ENCODE measurements at regions not wholly inside any gene's neighbourhood (a gene's known extent, or its start where the extent isn't known, plus 50 kb on each side); places are given as distances from the start of the nearest gene placed in this dataset.

DNA sequence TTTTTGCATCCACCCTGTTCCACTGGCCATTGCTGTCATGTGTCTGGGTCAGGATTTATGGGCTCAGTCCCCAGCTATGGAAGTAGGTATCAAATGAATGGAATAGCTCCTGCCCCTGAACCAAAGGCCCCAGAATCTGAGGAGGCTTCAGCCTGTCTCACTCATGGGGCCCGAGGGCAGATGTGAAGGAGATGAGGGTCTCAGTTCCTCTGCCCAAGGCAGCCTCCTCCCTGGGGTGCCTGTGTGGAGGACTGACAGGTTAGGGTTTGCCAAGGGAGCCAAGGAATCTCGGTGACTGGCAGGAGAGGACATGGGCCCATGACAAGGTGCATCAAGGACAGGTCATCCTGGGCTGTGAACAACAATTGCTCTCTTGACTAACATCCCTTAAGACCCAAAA is 70.4 kb downstream of the CPN2 start:
- CTCF ChIA-PET, result no interaction called here
- no peak overlapping the region for H3K27ac Mint-ChIP-seq

DNA sequence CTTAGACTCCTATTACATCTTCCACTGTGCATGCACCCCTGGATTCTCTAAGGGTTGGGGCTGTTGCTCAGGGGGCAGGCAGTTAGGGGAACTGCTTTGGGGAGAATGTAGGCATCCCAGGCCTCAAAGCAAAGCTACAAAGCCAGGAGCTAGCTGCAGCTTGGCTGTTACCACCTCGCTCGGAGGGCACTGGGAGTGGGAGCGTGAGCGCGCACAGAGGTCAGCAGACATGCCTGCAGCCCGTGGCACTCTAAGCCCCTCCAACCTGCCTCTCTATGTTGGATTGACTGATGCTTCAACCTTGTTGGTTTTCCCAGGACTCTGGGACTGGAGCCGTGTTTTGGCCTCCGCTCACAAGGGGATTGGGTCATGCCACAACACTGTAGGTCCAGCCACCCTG is 69.8 kb downstream of the CPN2 start:
- TF ChIP-seq, protein P1, sequence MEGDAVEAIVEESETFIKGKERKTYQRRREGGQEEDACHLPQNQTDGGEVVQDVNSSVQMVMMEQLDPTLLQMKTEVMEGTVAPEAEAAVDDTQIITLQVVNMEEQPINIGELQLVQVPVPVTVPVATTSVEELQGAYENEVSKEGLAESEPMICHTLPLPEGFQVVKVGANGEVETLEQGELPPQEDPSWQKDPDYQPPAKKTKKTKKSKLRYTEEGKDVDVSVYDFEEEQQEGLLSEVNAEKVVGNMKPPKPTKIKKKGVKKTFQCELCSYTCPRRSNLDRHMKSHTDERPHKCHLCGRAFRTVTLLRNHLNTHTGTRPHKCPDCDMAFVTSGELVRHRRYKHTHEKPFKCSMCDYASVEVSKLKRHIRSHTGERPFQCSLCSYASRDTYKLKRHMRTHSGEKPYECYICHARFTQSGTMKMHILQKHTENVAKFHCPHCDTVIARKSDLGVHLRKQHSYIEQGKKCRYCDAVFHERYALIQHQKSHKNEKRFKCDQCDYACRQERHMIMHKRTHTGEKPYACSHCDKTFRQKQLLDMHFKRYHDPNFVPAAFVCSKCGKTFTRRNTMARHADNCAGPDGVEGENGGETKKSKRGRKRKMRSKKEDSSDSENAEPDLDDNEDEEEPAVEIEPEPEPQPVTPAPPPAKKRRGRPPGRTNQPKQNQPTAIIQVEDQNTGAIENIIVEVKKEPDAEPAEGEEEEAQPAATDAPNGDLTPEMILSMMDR (IDR thresholded peaks at IDR 0.05), result no peak
- H3K4me3 Mint-ChIP-seq, result no peak overlapping the region

More for the DNA sequence above, 70.4 kb downstream of the CPN2 start:
- Histone ChIP-seq H3K27me3 (ENCODE audit: control insufficient read depth in 1 of 2, insufficient read depth in 2 of 2, low read length in 2 of 2) (no peaks in the 10 kb centered on the region), H3K9me3 (ENCODE audit: control insufficient read depth in 1 of 2, insufficient read depth in 1 of 2, low read length in 2 of 2) (no peaks in the 10 kb centered on the region), H3K4me3 (ENCODE audit: low read length) (no peak overlapping the region), H3K27ac (ENCODE audit: low read depth in 1 of 2, low read length in 2 of 2) (no peak overlapping the region), H3K4me1 (ENCODE audit: insufficient read depth, low read length) (no peaks in the 10 kb centered on the region), H3K36me3 (ENCODE audit: insufficient read depth, low read length) (no peaks in the 10 kb centered on the region)
- H3K9me3 Mint-ChIP-seq, result no peaks in the 10 kb centered on the region
- TF ChIP-seq, protein P1 (IDR thresholded peaks at IDR 0.05), result no peak
- H3K4me3 Mint-ChIP-seq, result no peak overlapping the region
- POLR2A ChIA-PET, result no interaction called here
- H3K4me1 Mint-ChIP-seq (ENCODE audit: low read depth), result no peaks in the 10 kb centered on the region
- H3K27me3 Mint-ChIP-seq, result no peaks in the 10 kb centered on the region
- no peaks in the 10 kb centered on the region for H3K36me3 Mint-ChIP-seq (ENCODE audit: low read depth)
- DNase-seq (peak in 1 of 14 experiments; percentile 16), ATAC-seq (ENCODE audit: poor library complexity) (no peak)
- intact Hi-C loops (cut with DNase I, micrococcal nuclease), result loop anchor here in 1 of 2 experiments (1.0 kb wide), 1 partner anchor 44 kb away; no protein-coding TSS in a partner anchor

DNA sequence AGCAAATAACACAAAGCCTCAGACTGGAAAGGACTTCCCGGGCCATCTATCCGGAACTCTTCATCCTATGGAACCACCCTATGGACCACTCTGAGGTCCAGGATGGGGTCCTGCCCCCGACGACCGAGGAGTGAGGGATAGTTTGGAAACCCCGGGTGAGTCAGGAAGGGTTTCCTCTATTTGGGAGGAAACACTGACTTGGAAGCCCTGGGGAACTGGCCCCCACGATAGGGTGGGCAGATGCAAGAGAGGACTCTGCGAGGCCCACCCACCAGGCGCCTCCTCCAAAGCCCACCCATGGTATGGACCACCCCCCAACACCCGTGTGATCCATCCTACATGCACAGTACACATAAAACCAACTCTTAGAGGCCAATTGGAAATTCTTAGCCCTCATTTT is 69.4 kb downstream of the CPN2 start:
- TF ChIP-seq, protein P1 (IDR thresholded peaks at IDR 0.05), result no peak
- POLR2A ChIA-PET, result no interaction called here
- no peak overlapping the region for H3K27ac ChIP-seq (ENCODE audit: low read depth in 1 of 2, low read length in 2 of 2)
- H3K4me1 Mint-ChIP-seq (ENCODE audit: low read depth), result no peaks in the 10 kb centered on the region
- peak in 1 of 14 experiments; percentile 20 for DNase-seq
- CTCF ChIA-PET, result no interaction called here
- no peaks in the 10 kb centered on the region for H3K27me3 ChIP-seq (ENCODE audit: control insufficient read depth in 1 of 2, insufficient read depth in 2 of 2, low read length in 2 of 2)
- no peaks in the 10 kb centered on the region for H3K36me3 ChIP-seq (ENCODE audit: insufficient read depth, low read length)
- intact Hi-C loops (cut with DNase I, micrococcal nuclease), result no loop called here
- no peak overlapping the region for H3K27ac Mint-ChIP-seq
- H3K4me3 ChIP-seq (ENCODE audit: low read length), result no peak overlapping the region
- H3K27me3 Mint-ChIP-seq, result no peaks in the 10 kb centered on the region
- no peaks in the 10 kb centered on the region for H3K9me3 Mint-ChIP-seq
- ATAC-seq (ENCODE audit: poor library complexity), result no peak
- H3K9me3 ChIP-seq (ENCODE audit: control insufficient read depth in 1 of 2, insufficient read depth in 1 of 2, low read length in 2 of 2), result no peaks in the 10 kb centered on the region
- no peaks in the 10 kb centered on the region for H3K4me1 ChIP-seq (ENCODE audit: insufficient read depth, low read length)
- no peak overlapping the region for H3K4me3 Mint-ChIP-seq
- no peaks in the 10 kb centered on the region for H3K36me3 Mint-ChIP-seq (ENCODE audit: low read depth)

More for the DNA sequence above, 69.8 kb downstream of the CPN2 start:
- H3K9me3 ChIP-seq (ENCODE audit: control insufficient read depth in 1 of 2, insufficient read depth in 1 of 2, low read length in 2 of 2), result no peaks in the 10 kb centered on the region
- Mint-ChIP-seq H3K4me1 (ENCODE audit: low read depth) (no peaks in the 10 kb centered on the region), H3K9me3 (no peaks in the 10 kb centered on the region), H3K27ac (no peak overlapping the region), H3K27me3 (no peaks in the 10 kb centered on the region), H3K36me3 (ENCODE audit: low read depth) (no peaks in the 10 kb centered on the region)
- no peak overlapping the region for H3K4me3 ChIP-seq (ENCODE audit: low read length)
- intact Hi-C loops (cut with DNase I, micrococcal nuclease), result no loop called here
- no peaks in the 10 kb centered on the region for H3K27me3 ChIP-seq (ENCODE audit: control insufficient read depth in 1 of 2, insufficient read depth in 2 of 2, low read length in 2 of 2)
- H3K27ac ChIP-seq (ENCODE audit: low read depth in 1 of 2, low read length in 2 of 2), result no peak overlapping the region
- DNase-seq (peak in 1 of 14 experiments; percentile 11), ATAC-seq (ENCODE audit: poor library complexity) (no peak)
- ChIA-PET CTCF (no interaction called here), POLR2A (no interaction called here)
- H3K4me1 ChIP-seq (ENCODE audit: insufficient read depth, low read length), result no peaks in the 10 kb centered on the region
- H3K36me3 ChIP-seq (ENCODE audit: insufficient read depth, low read length), result no peaks in the 10 kb centered on the region
